CD14-positive monocyte (primary cell): ENCODE measurements at regions not wholly inside any gene's neighbourhood (a gene's known extent, or its start where the extent isn't known, plus 50 kb on each side); places are given as distances from the start of the nearest gene placed in this dataset.

Source experiments
- DNase-seq, 3 donors: peaks; one replicate each; pipeline ENCODE4 v3.0.0-alpha.2; 2011 to 2022
- H2AFZ ChIP-seq: 2 replicates; pipeline ENCODE4 v1.6.0; 2012; ENCODE audit warnings: mild to moderate bottlenecking, low read depth, low read length, inconsistent platforms; ENCODE audit not compliant: insufficient read depth, poor library complexity, severe bottlenecking
- H3K27ac ChIP-seq, 2 donors: 1 replicate in 1 of 2; 2 replicates in 1 of 2; pipeline ENCODE4 v1.5.1; 2012 to 2013; ENCODE audit warnings: low read length in 2 of 2, control low read depth in 1 of 2, inconsistent platforms in 1 of 2, low read depth in 1 of 2, mild to moderate bottlenecking in 1 of 2
- H3K27me3 ChIP-seq, 2 donors: one replicate each; pipeline versions ENCODE4 v1.6.0 to v1.6.1; 2011 to 2013; ENCODE audit warnings: low read length in 2 of 2; ENCODE audit not compliant: control insufficient read depth in 2 of 2, insufficient read depth in 2 of 2
- H3K36me3 ChIP-seq, 2 donors: replicated peaks in 1 of 2; 1 replicate in 1 of 2; 2 replicates in 1 of 2; pipeline versions ENCODE4 v1.5.1 to v1.6.1; 2012 to 2013; ENCODE audit warnings: low read length in 2 of 2, control low read depth in 1 of 2, inconsistent platforms in 1 of 2, mild to moderate bottlenecking in 1 of 2; ENCODE audit not compliant: insufficient read depth in 2 of 2, control insufficient read depth in 1 of 2
- H3K4me1 ChIP-seq, 2 donors: 1 replicate in 1 of 2; 2 replicates in 1 of 2; pipeline versions ENCODE4 v1.5.1 to v1.6.1; 2012 to 2013; ENCODE audit warnings: low read length in 2 of 2, control low read depth in 1 of 2, inconsistent platforms in 1 of 2, mild to moderate bottlenecking in 1 of 2, moderate library complexity in 1 of 2; ENCODE audit not compliant: insufficient read depth in 2 of 2, control insufficient read depth in 1 of 2
- H3K4me2 ChIP-seq: replicated peaks from 2 replicates; pipeline ENCODE3; 2012; ENCODE audit warnings: low read length, moderate library complexity, mild to moderate bottlenecking; ENCODE audit not compliant: poor library complexity, severe bottlenecking; ENCODE audit errors: extremely low read depth
- H3K4me3 ChIP-seq, 3 experiments: fragments of 200-600 bp in 1 of 3; sonication (generic) in 1 of 3; replicated peaks in 1 of 3; 1 replicate in 2 of 3; 2 replicates in 1 of 3; pipeline ENCODE4 v1.5.1; 2011 to 2013; ENCODE audit warnings: low read length in 3 of 3, mild to moderate bottlenecking in 3 of 3, control low read depth in 2 of 3, low read depth in 2 of 3, inconsistent platforms in 1 of 3, moderate library complexity in 1 of 3
- H3K79me2 ChIP-seq: 2 replicates; pipeline ENCODE4 v1.6.0; 2012; ENCODE audit warnings: mild to moderate bottlenecking, control low read depth, inconsistent platforms, low read length, moderate library complexity; ENCODE audit not compliant: insufficient read depth
- H3K9ac ChIP-seq: 2 replicates; pipeline ENCODE4 v1.6.0; 2017; ENCODE audit warnings: low read length, mild to moderate bottlenecking; ENCODE audit not compliant: insufficient read depth, poor library complexity, severe bottlenecking
- H3K9me3 ChIP-seq, 2 donors: replicated peaks in 1 of 2; 1 replicate in 1 of 2; 2 replicates in 1 of 2; pipeline versions ENCODE4 v1.5.1 to v1.6.1; 2012 to 2013; ENCODE audit warnings: low read length in 2 of 2, control low read depth in 1 of 2; ENCODE audit not compliant: control insufficient read depth in 1 of 2, insufficient read depth in 1 of 2
- H4K20me1 ChIP-seq: 2 replicates; pipeline ENCODE4 v1.6.0; 2012; ENCODE audit warnings: mild to moderate bottlenecking, low read length, control low read depth, moderate library complexity; ENCODE audit not compliant: insufficient read depth
- H3K27ac Mint-ChIP-seq, 7 donors: one replicate each; pipeline ENCODE4 v1.8.0; 2020; ENCODE audit warnings: mild to moderate bottlenecking in 7 of 7, mixed read lengths in 7 of 7, moderate library complexity in 6 of 7, inconsistent platforms in 2 of 7
- H3K27me3 Mint-ChIP-seq, 3 donors: one replicate each; pipeline ENCODE4 v1.8.0; 2021 to 2022; ENCODE audit warnings: low read depth in 3 of 3, mild to moderate bottlenecking in 3 of 3, mixed read lengths in 3 of 3, moderate library complexity in 3 of 3, inconsistent platforms in 1 of 3
- H3K36me3 Mint-ChIP-seq, 2 donors: one replicate each; pipeline ENCODE4 v1.8.0; 2020; ENCODE audit warnings: mixed read lengths in 2 of 2, inconsistent platforms in 1 of 2, mild to moderate bottlenecking in 1 of 2
- H3K4me1 Mint-ChIP-seq: one replicate; pipeline ENCODE4 v1.8.0; 2020; ENCODE audit warnings: mild to moderate bottlenecking, mixed read lengths
- H3K4me3 Mint-ChIP-seq, 2 donors: one replicate each; pipeline ENCODE4 v1.8.0; 2020; ENCODE audit warnings: mild to moderate bottlenecking in 2 of 2, mixed read lengths in 2 of 2, moderate library complexity in 1 of 2
- H3K9me3 Mint-ChIP-seq, 7 donors: one replicate each; pipeline ENCODE4 v1.8.0; 2020 to 2022; ENCODE audit warnings: mixed read lengths in 7 of 7, mild to moderate bottlenecking in 6 of 7, moderate library complexity in 6 of 7, inconsistent platforms in 2 of 7
- WGBS: methylation state at CpG from one replicate; pipeline ENCODE4 v1.1.5; 2013; ENCODE audit warnings: missing lambda C conversion rate; ENCODE audit not compliant: insufficient coverage; 5-methylcytosine and 5-hydroxymethylcytosine counted together
- intact Hi-C, 2 donors: fragments of 100-400 bp; cut with micrococcal nuclease; formaldehyde crosslinking; loops; one replicate each; pipeline versions ENCODE4 v1.15.0 to v1.15.1; 2023
- TF ChIP-seq, protein P1 (sequence below): fragments of 200-600 bp; IDR thresholded peaks from one replicate; pipeline ENCODE4 v1.8.0; 2022; ENCODE audit warnings: antibody characterized with exemption, mild to moderate bottlenecking

DNA sequence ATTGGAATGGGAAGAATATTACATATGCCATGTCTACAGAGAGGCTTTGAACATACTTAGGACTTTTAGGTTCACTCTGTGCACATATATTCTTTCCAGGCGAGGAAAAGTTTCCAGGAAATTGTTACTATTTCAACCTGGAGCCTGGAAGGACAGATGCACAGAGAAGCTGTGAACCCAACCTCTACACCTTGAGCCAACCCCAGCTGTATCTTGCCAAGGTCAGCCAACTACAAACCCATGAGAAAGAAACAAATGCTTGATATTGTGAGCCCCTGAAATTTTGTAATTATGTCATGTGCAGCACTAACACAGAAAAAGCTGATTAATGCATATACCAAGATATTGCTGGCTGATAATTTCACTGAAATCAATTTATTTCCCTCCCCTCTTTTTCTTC lies 404.9 kb downstream of the GLRX3 start:
- no peak overlapping the region for H3K4me3 Mint-ChIP-seq
- peaks cover 0 to 8% (median 4%) of the 10 kb centered on the region in 7 donors for H3K9me3 Mint-ChIP-seq
- WGBS = 100% methylated on average over 1 of the region's 1 CpG

DNA sequence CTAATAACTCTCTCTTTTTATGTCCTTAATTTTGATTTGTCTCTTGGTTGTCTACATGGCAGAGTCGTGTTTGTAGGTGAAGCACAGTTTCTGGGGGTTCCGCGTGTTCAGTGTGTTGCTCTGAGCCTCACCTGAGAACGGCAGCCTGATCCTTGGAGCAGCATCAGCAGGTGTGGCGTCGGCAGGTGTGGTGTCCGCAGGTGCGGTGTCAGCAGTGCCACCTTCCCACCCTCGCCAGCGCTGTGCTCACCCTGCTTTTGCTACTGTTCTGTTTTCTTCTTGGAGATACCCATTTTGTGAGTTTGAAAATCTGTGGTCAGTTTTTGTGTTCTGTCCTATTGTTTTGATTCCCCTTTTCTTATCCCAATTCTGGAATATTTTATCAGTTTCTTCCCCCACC lies 406.6 kb downstream of the GLRX3 start:
- H3K4me3 ChIP-seq = no peak overlapping the region
- intact Hi-C loops = no loop called here
- H3K9me3 Mint-ChIP-seq = peaks cover 0 to 4% (median 2%) of the 10 kb centered on the region in 7 donors
- no peak overlapping the region for H3K9ac ChIP-seq
- H3K9me3 ChIP-seq = no peaks in the 10 kb centered on the region
- H2AFZ ChIP-seq = no peak overlapping the region
- TF ChIP-seq, protein P1, sequence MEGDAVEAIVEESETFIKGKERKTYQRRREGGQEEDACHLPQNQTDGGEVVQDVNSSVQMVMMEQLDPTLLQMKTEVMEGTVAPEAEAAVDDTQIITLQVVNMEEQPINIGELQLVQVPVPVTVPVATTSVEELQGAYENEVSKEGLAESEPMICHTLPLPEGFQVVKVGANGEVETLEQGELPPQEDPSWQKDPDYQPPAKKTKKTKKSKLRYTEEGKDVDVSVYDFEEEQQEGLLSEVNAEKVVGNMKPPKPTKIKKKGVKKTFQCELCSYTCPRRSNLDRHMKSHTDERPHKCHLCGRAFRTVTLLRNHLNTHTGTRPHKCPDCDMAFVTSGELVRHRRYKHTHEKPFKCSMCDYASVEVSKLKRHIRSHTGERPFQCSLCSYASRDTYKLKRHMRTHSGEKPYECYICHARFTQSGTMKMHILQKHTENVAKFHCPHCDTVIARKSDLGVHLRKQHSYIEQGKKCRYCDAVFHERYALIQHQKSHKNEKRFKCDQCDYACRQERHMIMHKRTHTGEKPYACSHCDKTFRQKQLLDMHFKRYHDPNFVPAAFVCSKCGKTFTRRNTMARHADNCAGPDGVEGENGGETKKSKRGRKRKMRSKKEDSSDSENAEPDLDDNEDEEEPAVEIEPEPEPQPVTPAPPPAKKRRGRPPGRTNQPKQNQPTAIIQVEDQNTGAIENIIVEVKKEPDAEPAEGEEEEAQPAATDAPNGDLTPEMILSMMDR = no peak
- no peak overlapping the region for H3K4me2 ChIP-seq
- no peak overlapping the region for H3K27ac Mint-ChIP-seq
- H3K4me3 Mint-ChIP-seq = no peak overlapping the region
- no peaks in the 10 kb centered on the region for H3K4me1 ChIP-seq
- H4K20me1 ChIP-seq = no peaks in the 10 kb centered on the region
- no peaks in the 10 kb centered on the region for H3K79me2 ChIP-seq
- H3K36me3 Mint-ChIP-seq = no peaks in the 10 kb centered on the region
- WGBS = 92% methylated on average over 10 of the region's 10 CpGs
- no peaks in the 10 kb centered on the region for H3K4me1 Mint-ChIP-seq
- no peak for DNase-seq
- H3K27ac ChIP-seq = no peak overlapping the region
- H3K36me3 ChIP-seq = no peaks in the 10 kb centered on the region
- no peaks in the 10 kb centered on the region for H3K27me3 ChIP-seq
- peaks cover 2 to 15% (median 7%) of the 10 kb centered on the region in 3 donors for H3K27me3 Mint-ChIP-seq

More for the DNA sequence above, 404.9 kb downstream of the GLRX3 start:
- Histone ChIP-seq H3K9ac (no peak overlapping the region), H3K79me2 (no peaks in the 10 kb centered on the region), H3K36me3 (no peaks in the 10 kb centered on the region), H3K4me1 (no peaks in the 10 kb centered on the region), H3K4me2 (no peak overlapping the region), H2AFZ (no peak overlapping the region), H3K9me3 (no peaks in the 10 kb centered on the region), H4K20me1 (no peaks in the 10 kb centered on the region), H3K27me3 (no peaks in the 10 kb centered on the region), H3K4me3 (no peak overlapping the region), H3K27ac (no peak overlapping the region)
- Mint-ChIP-seq H3K27me3 (peaks cover 2 to 15% (median 5%) of the 10 kb centered on the region in 3 donors), H3K36me3 (no peaks in the 10 kb centered on the region), H3K4me1 (no peaks in the 10 kb centered on the region), H3K27ac (no peak overlapping the region)
- TF ChIP-seq, protein P1 = no peak
- no peak for DNase-seq
- intact Hi-C loops = no loop called here
